ENCODE measurements at regions not wholly inside any gene's neighbourhood (a gene's known extent, or its start where the extent isn't known, plus 50 kb on each side); places are given as distances from the start of the nearest gene placed in this dataset.
"Not testable (repeated sequence)": the region's sequence is repeated elsewhere in the genome, so short reads cannot be mapped to it uniquely, and the experiment has no call there.

- TF ChIP-seq CTCF (IDR thresholded peaks at IDR 0.05); EZH2 (IDR thresholded peaks at IDR 0.05; ENCODE audit: borderline replicate concordance, insufficient read depth, low read depth, low read length, poor library complexity, severe bottlenecking): not testable (repeated sequence)
These were observed 61.5 kb upstream of the PRNP start for GRCh38 chr20:4624675-4625336.

Measured in B cell (primary cell).